ENCODE measurements at regions not wholly inside any gene's neighbourhood (a gene's known extent, or its start where the extent isn't known, plus 50 kb on each side); places are given as distances from the start of the nearest gene placed in this dataset.

DNA sequence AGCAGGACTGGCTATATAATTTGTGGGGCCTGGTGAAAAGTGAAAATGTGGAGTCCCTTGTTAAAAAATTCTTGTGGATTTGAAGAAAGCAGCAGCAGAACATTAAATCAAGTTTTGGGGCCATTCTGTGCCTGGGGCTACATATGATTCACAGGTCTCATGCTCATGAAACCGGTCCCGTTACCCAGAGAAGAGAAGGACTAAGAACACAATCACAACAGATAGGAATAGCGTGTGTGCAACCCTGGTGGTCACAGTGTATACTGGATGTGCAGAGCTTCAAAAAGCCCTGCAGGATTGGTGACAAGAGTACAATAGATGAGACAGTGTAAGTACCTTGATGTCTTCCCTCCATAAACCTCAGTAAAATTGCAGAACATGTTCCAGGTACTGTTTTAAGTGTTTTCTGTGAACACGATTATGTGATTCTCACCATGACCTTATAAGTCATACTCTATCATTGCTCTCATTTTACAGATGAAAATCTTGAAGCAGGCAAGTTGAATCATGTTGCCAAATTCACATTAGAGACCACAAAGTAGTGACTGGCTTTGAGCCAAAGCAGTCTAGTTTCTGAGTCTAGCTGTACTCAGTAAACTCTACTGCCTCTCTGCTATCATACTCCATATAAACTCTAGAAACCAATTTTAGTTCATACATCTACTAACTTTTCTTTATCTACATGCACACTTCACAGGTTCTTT is 636.5 kb downstream of the TAF11L14 start:
- TF ChIP-seq, protein P1, sequence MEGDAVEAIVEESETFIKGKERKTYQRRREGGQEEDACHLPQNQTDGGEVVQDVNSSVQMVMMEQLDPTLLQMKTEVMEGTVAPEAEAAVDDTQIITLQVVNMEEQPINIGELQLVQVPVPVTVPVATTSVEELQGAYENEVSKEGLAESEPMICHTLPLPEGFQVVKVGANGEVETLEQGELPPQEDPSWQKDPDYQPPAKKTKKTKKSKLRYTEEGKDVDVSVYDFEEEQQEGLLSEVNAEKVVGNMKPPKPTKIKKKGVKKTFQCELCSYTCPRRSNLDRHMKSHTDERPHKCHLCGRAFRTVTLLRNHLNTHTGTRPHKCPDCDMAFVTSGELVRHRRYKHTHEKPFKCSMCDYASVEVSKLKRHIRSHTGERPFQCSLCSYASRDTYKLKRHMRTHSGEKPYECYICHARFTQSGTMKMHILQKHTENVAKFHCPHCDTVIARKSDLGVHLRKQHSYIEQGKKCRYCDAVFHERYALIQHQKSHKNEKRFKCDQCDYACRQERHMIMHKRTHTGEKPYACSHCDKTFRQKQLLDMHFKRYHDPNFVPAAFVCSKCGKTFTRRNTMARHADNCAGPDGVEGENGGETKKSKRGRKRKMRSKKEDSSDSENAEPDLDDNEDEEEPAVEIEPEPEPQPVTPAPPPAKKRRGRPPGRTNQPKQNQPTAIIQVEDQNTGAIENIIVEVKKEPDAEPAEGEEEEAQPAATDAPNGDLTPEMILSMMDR (IDR thresholded peaks at IDR 0.05) = no peak
- TF ChIP-seq POLR2A (IDR thresholded peaks at IDR 0.05) (no peak), POLR2AphosphoS5 (IDR thresholded peaks at IDR 0.05) (no peak)
